ENCODE measurements at regions not wholly inside any gene's neighbourhood (a gene's known extent, or its start where the extent isn't known, plus 50 kb on each side); places are given as distances from the start of the nearest gene placed in this dataset.

DNA sequence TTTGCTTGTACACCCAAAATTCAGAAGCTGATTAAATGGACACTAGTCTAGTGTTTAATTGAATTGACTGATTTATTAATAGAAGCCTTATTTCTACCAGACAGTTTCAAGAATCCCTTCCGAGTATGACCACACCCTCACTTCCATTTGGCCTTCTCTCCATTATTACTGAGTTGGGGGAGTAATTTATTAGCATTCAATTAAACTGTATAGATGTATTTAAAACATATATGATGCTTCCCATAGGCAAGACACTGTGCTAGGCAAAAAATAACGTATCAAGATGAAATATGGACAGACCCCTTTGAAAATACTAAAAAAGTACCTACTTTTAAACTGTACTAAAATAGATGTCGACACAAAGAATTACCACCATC is 112.9 kb upstream of the PHACTR1 start:
- WGBS, 2 donors (ENCODE audit: extremely low coverage in 2 of 2, insufficient read length in 2 of 2, insufficient replicate concordance in 1 of 2) = no CpG with 5 or more reads among the region's 3 CpGs
- H3K79me1 ChIP-seq (ENCODE audit: low read depth, low read length) = no peaks in the 10 kb centered on the region

DNA sequence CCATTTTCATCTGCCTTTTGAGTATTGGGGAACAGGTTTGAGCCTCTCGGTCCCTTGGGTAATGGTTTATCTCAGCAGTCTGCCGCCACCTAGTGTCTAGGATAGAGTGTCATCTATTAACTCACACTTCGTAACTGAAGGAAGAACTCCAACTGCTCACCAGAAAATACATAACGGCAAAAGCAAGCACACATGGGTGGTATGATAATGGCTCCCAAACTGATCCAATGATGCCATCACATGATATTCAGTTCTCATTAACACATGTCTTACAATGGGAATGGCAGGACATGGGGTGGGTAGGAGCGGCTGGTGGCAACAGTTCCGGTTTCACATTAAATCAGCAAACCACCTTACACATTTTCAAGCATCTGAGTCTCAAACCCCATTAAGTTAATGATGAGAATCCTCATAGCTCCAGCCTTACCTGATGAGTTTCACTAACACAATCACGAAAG is 110.7 kb upstream of the PHACTR1 start:
- H3K27ac ChIP-seq (replicated peaks; ENCODE audit: low read length) = no peak overlapping the region
- peak; percentile 48 for DNase-seq (ENCODE audit: low spot score)
- H3K4me3 ChIP-seq (ENCODE audit: low read length in 2 of 2) = no peak overlapping the region
- no peak overlapping the region for H2BK12ac ChIP-seq (ENCODE audit: low read length)
- H3K36me3 ChIP-seq (replicated peaks in 1 of 2; ENCODE audit: control insufficient read depth in 2 of 2, insufficient read depth in 2 of 2, low read length in 2 of 2) = no peaks in the 10 kb centered on the region
- no peaks in the 10 kb centered on the region for H3K9me3 ChIP-seq (replicated peaks in 1 of 2; ENCODE audit: control insufficient read depth in 2 of 2, insufficient read depth in 1 of 2, low read depth in 1 of 2, low read length in 2 of 2)
- no peak overlapping the region for H4K8ac ChIP-seq (ENCODE audit: low read depth, low read length)
- no peak overlapping the region for H3K18ac ChIP-seq (ENCODE audit: low read length)
- H4K91ac ChIP-seq (ENCODE audit: low read depth, low read length, poor library complexity) = no peak overlapping the region
- peaks cover 0 to 1% of the 10 kb centered on the region in 2 donors for H3K4me1 ChIP-seq (ENCODE audit: control insufficient read depth in 2 of 2, insufficient read depth in 1 of 2, low read depth in 1 of 2, low read length in 2 of 2)
- H3K23ac ChIP-seq (ENCODE audit: low read depth, low read length, poor library complexity) = no peak overlapping the region
- no peak overlapping the region for H2AK5ac ChIP-seq (ENCODE audit: low read depth, low read length)
- no peak overlapping the region for H3K9ac ChIP-seq (ENCODE audit: low read depth, low read length, poor library complexity)
- H2AFZ ChIP-seq (ENCODE audit: low read length) = no peak overlapping the region
- no peak overlapping the region for H2BK120ac ChIP-seq (ENCODE audit: low read depth, low read length)
- no peak overlapping the region for H2BK15ac ChIP-seq (ENCODE audit: low read length)
- no peaks in the 10 kb centered on the region for H3K79me1 ChIP-seq (ENCODE audit: low read depth, low read length)
- H3K4me2 ChIP-seq (ENCODE audit: insufficient read depth, low read length, poor library complexity, severe bottlenecking) = no peak overlapping the region
- H3K27me3 ChIP-seq (ENCODE audit: control insufficient read depth in 3 of 3, insufficient read depth in 3 of 3, low read depth in 1 of 3, low read length in 3 of 3) = no peaks in the 10 kb centered on the region
- H3K14ac ChIP-seq (ENCODE audit: low read length) = no peak overlapping the region
- no CpG with 5 or more reads among the region's 7 CpGs for WGBS, 2 donors (ENCODE audit: extremely low coverage in 2 of 2, insufficient read length in 2 of 2, insufficient replicate concordance in 1 of 2)
- H2BK5ac ChIP-seq (ENCODE audit: low read length) = no peak overlapping the region
- H3K4ac ChIP-seq (ENCODE audit: low read length) = no peak overlapping the region

More for the DNA sequence above, 112.9 kb upstream of the PHACTR1 start:
- Histone ChIP-seq H3K27me3 (ENCODE audit: control insufficient read depth in 3 of 3, insufficient read depth in 3 of 3, low read depth in 1 of 3, low read length in 3 of 3) (no peaks in the 10 kb centered on the region), H2BK5ac (ENCODE audit: low read length) (no peak overlapping the region), H3K4me1 (ENCODE audit: control insufficient read depth in 2 of 2, insufficient read depth in 1 of 2, low read depth in 1 of 2, low read length in 2 of 2) (peaks cover 0 to 6% of the 10 kb centered on the region in 2 donors), H2AFZ (ENCODE audit: low read length) (no peak overlapping the region), H3K9ac (ENCODE audit: low read depth, low read length, poor library complexity) (no peak overlapping the region), H3K18ac (ENCODE audit: low read length) (no peak overlapping the region), H3K9me3 (replicated peaks in 1 of 2; ENCODE audit: control insufficient read depth in 2 of 2, insufficient read depth in 1 of 2, low read depth in 1 of 2, low read length in 2 of 2) (no peaks in the 10 kb centered on the region), H2BK12ac (ENCODE audit: low read length) (no peak overlapping the region), H3K4ac (ENCODE audit: low read length) (no peak overlapping the region), H3K27ac (replicated peaks; ENCODE audit: low read length) (no peak overlapping the region), H3K4me2 (ENCODE audit: insufficient read depth, low read length, poor library complexity, severe bottlenecking) (no peak overlapping the region), H2BK120ac (ENCODE audit: low read depth, low read length) (no peak overlapping the region), H3K14ac (ENCODE audit: low read length) (no peak overlapping the region), H2BK15ac (ENCODE audit: low read length) (no peak overlapping the region), H4K91ac (ENCODE audit: low read depth, low read length, poor library complexity) (no peak overlapping the region), H3K36me3 (replicated peaks in 1 of 2; ENCODE audit: control insufficient read depth in 2 of 2, insufficient read depth in 2 of 2, low read length in 2 of 2) (no peaks in the 10 kb centered on the region), H4K8ac (ENCODE audit: low read depth, low read length) (no peak overlapping the region), H3K4me3 (ENCODE audit: low read length in 2 of 2) (no peak overlapping the region), H2AK5ac (ENCODE audit: low read depth, low read length) (no peak overlapping the region), H3K23ac (ENCODE audit: low read depth, low read length, poor library complexity) (no peak overlapping the region)
- no peak for DNase-seq (ENCODE audit: low spot score)

DNA sequence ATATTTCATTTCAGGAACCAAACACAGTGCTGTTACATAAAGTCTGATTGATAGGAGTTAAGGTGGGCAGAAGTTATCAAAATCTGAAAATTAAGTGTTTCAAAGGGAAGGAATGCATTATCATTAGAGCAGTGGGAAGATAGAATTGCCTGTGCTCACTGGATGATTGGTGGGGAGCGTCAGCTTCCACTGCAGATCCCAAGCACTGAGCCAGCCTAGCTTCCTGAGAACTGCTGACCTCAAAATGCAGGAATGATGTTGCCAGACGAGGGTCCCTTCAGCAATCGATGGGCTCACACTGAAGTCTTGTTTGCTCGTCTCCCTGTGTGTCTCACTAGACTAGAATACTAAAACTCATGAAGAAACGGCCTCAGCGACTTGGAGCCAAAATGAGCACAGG is 110.0 kb upstream of the PHACTR1 start:
- Histone ChIP-seq H3K9me3 (replicated peaks in 1 of 2; ENCODE audit: control insufficient read depth in 2 of 2, insufficient read depth in 1 of 2, low read depth in 1 of 2, low read length in 2 of 2) (no peaks in the 10 kb centered on the region), H3K14ac (ENCODE audit: low read length) (no peak overlapping the region), H2BK120ac (ENCODE audit: low read depth, low read length) (no peak overlapping the region), H3K79me1 (ENCODE audit: low read depth, low read length) (no peaks in the 10 kb centered on the region), H3K18ac (ENCODE audit: low read length) (peak overlapping the region; percentile 7), H4K91ac (ENCODE audit: low read depth, low read length, poor library complexity) (no peak overlapping the region), H3K9ac (ENCODE audit: low read depth, low read length, poor library complexity) (peak overlapping the region; percentile 53), H2BK5ac (ENCODE audit: low read length) (no peak overlapping the region), H3K27me3 (ENCODE audit: control insufficient read depth in 3 of 3, insufficient read depth in 3 of 3, low read depth in 1 of 3, low read length in 3 of 3) (no peaks in the 10 kb centered on the region), H3K36me3 (replicated peaks in 1 of 2; ENCODE audit: control insufficient read depth in 2 of 2, insufficient read depth in 2 of 2, low read length in 2 of 2) (no peaks in the 10 kb centered on the region), H3K4ac (ENCODE audit: low read length) (no peak overlapping the region), H2BK15ac (ENCODE audit: low read length) (no peak overlapping the region), H4K8ac (ENCODE audit: low read depth, low read length) (no peak overlapping the region), H3K4me2 (ENCODE audit: insufficient read depth, low read length, poor library complexity, severe bottlenecking) (no peak overlapping the region), H3K4me3 (ENCODE audit: low read length in 2 of 2) (no peak overlapping the region), H3K23ac (ENCODE audit: low read depth, low read length, poor library complexity) (no peak overlapping the region), H2AK5ac (ENCODE audit: low read depth, low read length) (no peak overlapping the region), H3K4me1 (ENCODE audit: control insufficient read depth in 2 of 2, insufficient read depth in 1 of 2, low read depth in 1 of 2, low read length in 2 of 2) (peaks cover 0 to 1% of the 10 kb centered on the region in 2 donors), H3K27ac (replicated peaks; ENCODE audit: low read length) (no peak overlapping the region), H2BK12ac (ENCODE audit: low read length) (no peak overlapping the region), H2AFZ (ENCODE audit: low read length) (no peak overlapping the region)
- WGBS, 2 donors (ENCODE audit: extremely low coverage in 2 of 2, insufficient read length in 2 of 2, insufficient replicate concordance in 1 of 2) = no CpG with 5 or more reads among the region's 6 CpGs
- DNase-seq (ENCODE audit: low spot score) = no peak

DNA sequence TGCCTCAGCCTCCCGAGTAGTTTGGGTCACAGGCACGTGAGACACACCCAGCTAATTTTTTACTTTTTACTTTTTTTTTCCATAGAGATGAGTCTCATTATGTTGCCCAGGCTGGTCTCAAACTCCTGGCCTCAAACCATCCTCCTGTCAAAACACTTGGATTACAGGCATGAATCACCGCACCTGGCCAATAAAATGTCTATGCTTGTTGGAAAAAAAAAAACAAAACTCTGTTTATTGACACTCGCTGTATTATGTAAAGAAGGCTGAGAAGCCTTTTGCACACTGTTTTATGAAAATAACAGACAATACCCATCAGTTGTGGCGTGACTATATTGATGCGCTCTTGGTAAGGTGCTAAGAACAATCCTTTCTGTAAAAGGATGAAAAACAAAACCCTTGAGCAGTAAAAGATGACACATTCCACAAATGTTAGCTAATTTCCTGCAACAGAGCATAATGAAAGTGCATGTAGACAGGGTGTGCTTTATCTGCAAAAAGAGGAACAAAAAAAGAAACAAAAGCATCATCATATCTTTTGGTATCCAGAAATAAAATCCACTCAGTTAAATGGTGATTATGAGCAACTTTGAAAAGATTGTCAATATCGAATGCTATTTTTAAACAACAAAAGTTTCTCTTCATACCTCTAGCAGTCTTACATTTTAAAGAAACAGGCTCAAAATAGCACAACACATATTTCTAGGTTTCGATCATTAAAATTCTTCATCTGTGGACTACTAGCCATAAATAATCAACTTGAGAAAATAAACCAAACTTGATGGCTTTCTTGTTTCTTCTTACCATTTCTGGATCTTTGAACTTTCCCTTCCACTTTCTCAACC is 108.3 kb upstream of the PHACTR1 start:
- Histone ChIP-seq H3K36me3 (replicated peaks in 1 of 2; ENCODE audit: control insufficient read depth in 2 of 2, insufficient read depth in 2 of 2, low read length in 2 of 2) (no peaks in the 10 kb centered on the region), H3K4ac (ENCODE audit: low read length) (no peak overlapping the region), H3K27me3 (ENCODE audit: control insufficient read depth in 3 of 3, insufficient read depth in 3 of 3, low read depth in 1 of 3, low read length in 3 of 3) (no peaks in the 10 kb centered on the region), H2BK15ac (ENCODE audit: low read length) (no peak overlapping the region), H4K91ac (ENCODE audit: low read depth, low read length, poor library complexity) (no peak overlapping the region), H3K9me3 (replicated peaks in 1 of 2; ENCODE audit: control insufficient read depth in 2 of 2, insufficient read depth in 1 of 2, low read depth in 1 of 2, low read length in 2 of 2) (no peaks in the 10 kb centered on the region), H3K4me2 (ENCODE audit: insufficient read depth, low read length, poor library complexity, severe bottlenecking) (no peak overlapping the region), H3K14ac (ENCODE audit: low read length) (no peak overlapping the region), H4K8ac (ENCODE audit: low read depth, low read length) (no peak overlapping the region), H3K79me1 (ENCODE audit: low read depth, low read length) (no peaks in the 10 kb centered on the region), H3K4me3 (ENCODE audit: low read length in 2 of 2) (no peak overlapping the region), H2BK5ac (ENCODE audit: low read length) (no peak overlapping the region), H2BK12ac (ENCODE audit: low read length) (no peak overlapping the region), H3K27ac (replicated peaks; ENCODE audit: low read length) (no peak overlapping the region), H3K23ac (ENCODE audit: low read depth, low read length, poor library complexity) (no peak overlapping the region), H3K9ac (ENCODE audit: low read depth, low read length, poor library complexity) (no peak overlapping the region), H2BK120ac (ENCODE audit: low read depth, low read length) (no peak overlapping the region), H2AK5ac (ENCODE audit: low read depth, low read length) (no peak overlapping the region), H3K4me1 (ENCODE audit: control insufficient read depth in 2 of 2, insufficient read depth in 1 of 2, low read depth in 1 of 2, low read length in 2 of 2) (no peaks in the 10 kb centered on the region), H2AFZ (ENCODE audit: low read length) (no peak overlapping the region), H3K18ac (ENCODE audit: low read length) (no peak overlapping the region)
- no peak for DNase-seq (ENCODE audit: low spot score)
- WGBS, 2 donors (ENCODE audit: extremely low coverage in 2 of 2, insufficient read length in 2 of 2, insufficient replicate concordance in 1 of 2) = no CpG with 5 or more reads among the region's 8 CpGs
